HG03442 (cell line): ENCODE measurements at regions not wholly inside any gene's neighbourhood (a gene's known extent, or its start where the extent isn't known, plus 50 kb on each side); places are given as distances from the start of the nearest gene placed in this dataset.

Source experiments
- ATAC-seq: cut with Tn5 transposase; IDR thresholded peaks from one replicate; pipeline ENCODE4 v1.9.1; 2021; ENCODE audit warnings: mild to moderate bottlenecking, moderate library complexity; ENCODE audit not compliant: unreplicated experiment

DNA sequence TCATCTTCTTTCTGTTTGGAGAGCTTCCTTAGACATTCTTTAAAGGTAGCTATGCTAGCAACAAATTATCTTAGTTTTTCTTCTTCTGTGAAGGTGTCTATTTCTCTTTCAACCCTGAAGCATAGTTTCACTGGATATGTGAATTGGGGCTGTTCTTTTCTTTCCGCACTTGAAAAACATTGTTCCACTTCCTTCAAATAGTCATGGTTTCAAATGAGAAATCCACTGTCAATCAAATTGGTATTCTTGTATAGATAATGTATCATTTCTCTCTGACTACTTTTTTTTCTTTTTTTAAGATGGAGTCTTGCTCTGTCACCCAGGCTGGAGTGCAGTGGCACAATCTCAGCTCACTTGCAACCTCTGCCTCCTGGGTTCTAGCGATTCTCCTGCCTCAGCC, 254.0 kb downstream of the ANAPC1 start:
- no peak for ATAC-seq

DNA sequence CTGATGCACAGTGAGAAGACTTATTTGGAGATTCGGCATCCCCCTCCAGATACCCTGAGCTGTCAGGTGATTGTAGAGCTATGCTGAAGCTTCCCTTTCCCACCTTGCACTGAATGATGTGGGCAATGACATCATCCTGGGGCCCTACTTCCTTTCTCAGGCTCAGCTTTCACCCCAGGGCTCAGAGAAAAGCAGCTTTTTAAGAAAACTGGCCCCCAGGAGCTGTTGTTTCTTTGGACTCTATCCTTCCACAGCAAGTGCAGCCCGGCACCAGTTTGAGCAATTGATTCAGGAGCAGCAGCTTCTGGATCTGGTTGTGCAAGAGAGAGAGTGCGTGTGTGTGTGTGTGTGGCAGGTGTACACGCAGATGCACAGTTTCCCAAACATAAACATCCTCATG, 251.3 kb downstream of the ANAPC1 start:
- no peak for ATAC-seq

DNA sequence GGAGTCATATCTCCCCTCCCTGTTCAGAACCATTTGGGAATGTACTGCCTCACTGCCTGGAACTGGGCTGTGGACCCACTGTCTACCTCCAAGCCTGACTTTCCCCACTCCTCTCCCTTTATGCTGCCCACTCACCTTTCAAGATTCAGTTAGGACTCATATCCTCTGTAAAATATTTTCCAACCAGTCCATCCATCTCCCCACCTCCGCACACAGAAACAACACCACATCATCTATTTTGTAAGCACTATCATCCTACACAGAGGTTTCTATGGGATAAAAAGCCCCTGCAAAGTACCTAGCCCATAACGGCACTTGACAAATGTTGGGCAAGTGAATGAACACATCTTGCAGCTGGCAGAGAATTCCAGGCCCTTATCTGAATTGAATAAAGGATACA, 250.8 kb downstream of the ANAPC1 start:
- ATAC-seq, result no peak

DNA sequence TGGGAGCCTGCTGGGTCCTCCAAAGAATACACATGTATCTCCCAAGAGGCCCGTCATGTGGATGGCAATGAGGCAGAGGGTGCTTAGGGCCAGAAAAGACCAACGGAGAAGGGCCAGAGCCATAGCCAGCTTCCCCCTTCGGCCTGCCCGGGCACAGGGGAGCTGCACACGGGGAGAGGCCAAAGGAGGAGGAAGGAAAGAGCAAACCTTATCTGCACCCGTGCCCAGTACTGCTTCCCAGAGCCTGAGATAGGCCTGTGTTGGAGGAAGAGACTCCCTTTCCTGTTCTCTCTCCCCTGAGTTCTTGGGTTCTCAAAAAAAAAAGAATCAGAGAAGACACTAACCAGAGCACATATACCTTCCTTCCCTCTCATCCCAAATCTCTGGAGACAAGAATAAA, 250.3 kb downstream of the ANAPC1 start:
- ATAC-seq, result no peak

DNA sequence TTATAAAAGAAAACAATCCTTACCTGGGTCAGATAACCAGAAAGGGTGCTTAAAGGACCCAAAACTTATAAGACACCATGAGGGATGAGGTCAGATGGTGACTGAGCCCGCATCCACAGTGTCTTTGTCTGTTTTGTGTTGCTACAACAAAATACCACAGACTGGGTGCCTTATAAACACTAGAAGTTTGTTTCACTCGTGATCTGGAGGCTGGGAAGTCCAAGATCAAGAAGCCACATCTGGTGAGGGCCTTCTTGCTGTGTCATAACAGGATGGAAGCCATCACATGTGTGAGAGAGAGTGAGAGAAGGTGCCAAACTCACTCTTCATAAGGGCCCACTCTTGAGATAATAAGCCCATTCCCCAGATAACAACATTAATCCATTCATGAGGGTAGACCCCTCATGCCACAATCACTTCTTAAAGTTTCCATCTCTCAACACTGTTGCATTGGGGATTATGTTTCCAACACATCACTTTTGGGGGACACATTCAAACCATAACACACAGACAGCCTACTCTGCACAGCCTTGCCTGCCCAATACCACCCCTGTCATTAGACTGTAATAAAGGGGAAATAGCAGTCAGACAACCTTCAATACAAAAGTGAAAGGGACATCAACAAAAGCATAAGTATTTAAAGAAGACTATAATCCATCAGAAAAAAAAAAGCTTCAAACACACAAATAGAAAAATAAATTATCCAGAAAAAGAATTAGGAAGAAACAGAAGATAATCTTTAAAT, 249.8 kb downstream of the ANAPC1 start:
- ATAC-seq, result no peak

DNA sequence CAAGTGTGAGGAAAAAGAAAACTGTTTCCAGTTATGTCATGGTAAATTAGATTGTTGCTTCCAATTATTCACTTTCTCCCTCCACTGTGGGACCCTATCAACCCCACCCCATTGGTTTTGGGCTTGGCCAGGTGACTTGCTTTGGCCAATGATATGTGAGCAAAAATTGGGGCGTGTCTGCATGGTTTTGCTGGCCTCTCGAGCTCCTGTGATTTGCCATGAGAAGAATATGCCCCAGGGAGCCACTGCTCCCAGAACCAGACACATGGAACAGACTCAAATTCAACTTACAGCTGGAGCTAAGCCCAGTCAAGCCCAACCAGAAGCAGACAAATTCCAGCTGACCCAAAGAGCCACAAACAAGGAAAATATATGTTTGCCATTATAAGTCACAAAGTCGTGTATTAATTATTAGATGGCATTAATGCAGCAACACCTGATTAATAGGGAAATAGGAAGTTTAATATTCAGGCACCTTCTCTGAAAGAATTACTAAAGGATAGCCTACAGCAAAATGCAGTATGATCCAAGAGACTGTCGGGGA, 248.9 kb downstream of the ANAPC1 start:
- ATAC-seq, result no peak

DNA sequence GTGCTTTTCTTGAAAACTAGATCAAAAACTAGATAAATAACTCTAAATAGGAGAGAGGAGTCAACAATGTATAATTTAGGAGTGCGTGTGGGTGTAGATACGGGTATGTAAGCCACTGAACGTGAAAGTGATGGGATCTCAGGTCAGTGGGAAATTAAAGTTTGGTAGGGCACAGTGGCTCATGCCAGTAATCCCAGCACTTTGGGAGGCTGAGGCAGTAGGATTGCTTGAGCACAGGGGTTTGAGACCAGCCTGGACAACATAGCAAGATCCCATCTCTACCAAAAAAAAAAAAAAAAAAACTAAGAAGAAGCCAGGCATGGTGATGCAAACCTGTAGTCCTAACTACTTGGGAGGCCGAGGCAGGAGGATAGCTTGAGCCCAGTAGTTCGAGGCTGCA, 247.1 kb downstream of the ANAPC1 start:
- ATAC-seq, result no peak

DNA sequence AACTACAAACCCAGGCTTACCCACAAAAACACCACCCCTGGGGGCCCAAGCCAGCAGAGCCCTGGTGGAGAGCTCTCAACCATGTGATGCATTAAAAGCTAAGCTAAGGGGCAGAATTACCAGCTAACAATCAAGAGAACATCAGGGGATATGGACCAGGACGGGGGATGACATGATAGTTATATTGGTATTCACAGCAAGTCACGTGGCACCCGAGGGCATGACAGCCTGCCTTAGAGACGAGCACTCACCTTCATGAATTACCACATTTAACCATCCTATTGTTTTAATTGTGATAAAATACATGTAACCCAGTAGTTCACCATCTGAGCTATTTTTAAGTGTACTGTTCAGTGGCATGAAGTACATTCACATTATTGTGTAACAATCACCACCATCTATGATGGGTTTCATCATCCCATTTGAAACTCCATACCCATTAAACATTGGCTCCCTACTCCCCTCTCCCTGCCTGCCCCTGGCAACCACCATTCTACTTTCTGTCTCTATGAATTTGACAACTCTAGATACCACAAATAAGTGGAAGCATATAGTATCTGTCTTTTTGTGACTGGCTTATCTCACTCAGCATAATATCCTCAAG, 245.6 kb downstream of the ANAPC1 start:
- no peak for ATAC-seq

DNA sequence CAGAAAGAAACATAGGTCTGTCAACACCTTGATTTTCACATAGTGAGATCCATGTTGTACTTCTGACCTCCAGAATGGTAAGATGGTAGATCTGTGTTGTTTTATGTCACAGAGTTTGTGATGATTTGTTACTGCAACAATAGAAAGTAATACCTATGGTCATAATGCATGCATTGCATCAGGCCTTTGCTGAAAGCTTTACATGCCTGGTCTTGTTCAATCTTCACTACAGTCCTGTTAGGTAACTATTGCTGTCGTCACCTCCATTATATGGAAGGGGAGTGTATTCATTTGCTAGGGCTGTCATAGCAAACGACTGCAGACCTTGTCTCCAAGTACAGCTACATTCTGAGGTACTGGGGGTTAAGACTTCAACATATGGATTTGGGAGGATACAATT, 243.5 kb downstream of the ANAPC1 start:
- no peak for ATAC-seq

DNA sequence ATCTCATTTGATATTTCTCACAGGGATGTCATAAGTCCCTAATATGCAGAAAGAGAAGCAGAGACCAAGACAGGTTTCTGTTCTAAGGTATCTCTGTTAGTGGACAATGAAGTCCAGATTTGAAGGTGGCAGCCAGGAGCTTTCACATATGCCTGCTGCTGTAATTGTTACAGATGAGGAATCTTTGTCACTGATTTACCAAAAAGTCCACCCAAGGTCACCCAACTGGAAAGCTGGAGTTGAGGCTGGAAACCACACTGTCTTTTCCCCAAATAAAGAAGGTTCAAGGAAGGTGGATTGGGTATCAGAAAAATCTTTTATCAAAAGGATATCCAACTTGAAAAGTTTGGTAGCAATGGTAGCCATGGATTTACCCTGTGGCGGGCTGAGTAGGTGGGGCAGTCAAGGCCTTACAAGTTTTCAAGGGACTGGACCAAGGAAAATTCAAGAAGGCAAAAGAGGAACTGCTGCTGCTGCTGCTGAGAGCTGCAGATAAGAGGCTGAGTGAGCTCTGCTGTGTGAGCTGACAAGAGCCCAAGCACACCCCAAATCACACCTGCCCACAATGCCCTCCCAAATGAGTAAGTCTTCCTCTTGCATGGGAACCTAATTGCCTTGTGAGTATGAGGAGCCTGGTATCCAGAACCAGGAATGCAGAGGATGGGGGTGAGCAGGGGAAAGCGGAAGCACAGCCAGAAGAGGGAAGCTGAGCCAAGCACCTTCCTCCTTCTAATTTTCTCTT, 241.2 kb downstream of the ANAPC1 start:
- ATAC-seq, result no peak

DNA sequence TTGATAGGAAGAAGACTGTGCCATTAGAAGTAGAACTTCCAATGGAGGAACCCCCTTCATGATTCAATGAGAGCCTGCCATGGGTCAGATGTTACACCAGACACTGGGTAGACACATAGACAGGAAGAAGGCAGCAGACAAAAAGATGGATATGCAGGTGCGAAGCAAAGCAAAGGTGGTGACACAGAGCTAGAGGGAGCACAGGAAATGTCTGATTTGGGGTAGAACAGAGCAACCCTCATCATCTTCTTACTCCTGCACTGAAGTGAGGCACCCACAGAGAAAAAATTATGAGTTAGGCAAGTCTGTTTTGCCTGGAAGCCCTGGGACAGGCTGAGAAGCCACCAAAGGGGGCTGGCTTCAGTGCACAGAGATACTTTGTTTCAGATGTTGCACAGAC, 240.2 kb downstream of the ANAPC1 start:
- ATAC-seq, result no peak

DNA sequence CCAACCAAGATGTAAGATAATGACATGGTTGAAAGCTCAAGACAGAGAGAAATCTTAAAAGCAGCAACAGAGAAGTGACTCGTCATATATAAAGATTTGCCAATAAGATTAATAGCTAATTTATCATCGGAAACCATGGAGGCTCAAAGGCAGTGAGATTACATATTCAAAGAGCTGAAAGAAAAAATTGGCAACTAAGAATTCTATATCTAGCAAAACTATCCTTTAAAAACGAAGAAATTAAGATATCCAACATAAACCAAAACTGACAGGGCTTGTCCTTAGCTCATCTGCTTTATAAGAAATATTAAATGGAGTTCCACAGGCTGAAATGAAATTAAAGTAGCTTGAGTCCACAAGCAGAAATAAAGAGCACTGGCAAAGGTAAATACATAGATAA, 236.6 kb downstream of the ANAPC1 start:
- no peak for ATAC-seq

DNA sequence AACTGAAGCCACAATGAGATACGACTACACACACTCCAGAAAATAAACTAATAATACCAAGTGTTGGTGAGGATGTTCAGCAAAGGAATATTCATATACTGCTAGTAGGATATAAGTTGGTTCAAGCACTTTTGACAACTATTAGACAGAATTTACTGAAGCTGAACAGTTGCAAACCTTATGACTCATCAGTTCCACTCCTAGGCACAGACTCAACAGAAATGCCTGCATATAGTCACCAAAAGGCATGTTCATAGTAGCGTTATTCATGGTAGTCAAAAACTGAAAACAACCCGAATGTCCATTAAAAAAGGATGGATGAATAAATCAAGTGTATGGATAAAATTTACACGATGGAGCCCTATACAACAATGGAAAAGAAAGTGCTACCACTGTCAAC, 232.0 kb downstream of the ANAPC1 start:
- no peak for ATAC-seq

DNA sequence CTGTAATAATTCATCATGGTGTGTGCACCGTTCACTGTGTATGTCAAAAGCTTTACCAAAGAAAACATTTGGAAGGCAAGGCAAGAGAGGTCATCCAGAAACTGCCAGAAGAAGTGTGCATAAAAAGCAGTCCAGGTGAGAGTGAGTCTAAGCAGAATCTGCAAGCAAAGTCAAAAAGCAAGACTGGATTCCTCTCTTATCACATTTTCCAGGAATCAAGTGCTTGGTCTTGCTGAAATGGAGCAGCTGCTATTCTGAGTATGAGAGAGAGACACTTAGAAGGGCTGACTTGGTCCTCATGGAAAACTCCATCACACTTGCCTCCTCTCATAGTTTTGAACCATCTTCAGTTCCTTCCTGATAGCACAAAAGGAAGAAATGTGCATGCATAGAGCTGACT, 231.3 kb downstream of the ANAPC1 start:
- ATAC-seq, result no peak

DNA sequence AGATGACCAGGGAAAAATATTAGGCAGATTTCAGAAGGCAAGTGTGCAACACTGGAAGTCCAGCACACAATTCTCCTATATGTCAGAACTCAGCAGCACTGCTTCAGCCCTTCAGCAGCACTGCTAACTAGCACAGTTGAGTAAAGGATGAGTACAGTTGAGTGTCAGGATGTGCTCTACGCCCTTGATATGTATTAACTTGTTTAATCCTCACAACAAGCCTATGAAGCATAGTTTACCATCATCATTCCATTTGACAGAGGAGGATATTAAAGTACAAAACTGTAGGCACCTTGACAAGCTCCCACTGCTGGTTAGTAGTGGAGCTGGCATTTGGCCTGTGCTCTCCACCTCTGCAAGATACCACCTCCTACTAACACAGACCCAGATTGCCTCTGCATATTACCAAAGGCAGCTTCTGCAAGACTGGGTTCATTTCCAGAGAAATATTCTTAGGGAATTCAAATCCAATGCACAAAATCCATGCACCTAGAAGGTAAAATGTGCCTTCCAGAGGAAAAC, 230.8 kb downstream of the ANAPC1 start:
- ATAC-seq, result no peak

DNA sequence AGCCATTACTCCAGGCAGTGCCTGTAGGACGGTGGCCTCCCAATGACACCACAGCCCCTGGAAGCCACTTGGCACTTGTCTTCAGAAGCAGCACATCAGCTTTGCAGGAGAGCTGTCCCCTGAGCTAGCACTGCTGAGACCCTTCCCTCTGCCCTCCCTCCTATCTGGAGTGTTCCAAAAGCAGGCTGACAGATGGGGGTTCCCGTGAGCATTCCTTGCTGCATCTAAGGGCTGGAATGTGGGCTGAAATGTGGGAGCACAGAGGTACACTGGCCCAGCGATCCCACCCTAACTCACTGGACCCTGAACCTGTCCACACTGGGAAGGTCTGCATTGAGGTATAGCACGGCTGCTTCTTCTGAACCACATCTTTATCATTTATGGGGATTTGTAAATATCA, 230.1 kb downstream of the ANAPC1 start:
- ATAC-seq, result no peak

DNA sequence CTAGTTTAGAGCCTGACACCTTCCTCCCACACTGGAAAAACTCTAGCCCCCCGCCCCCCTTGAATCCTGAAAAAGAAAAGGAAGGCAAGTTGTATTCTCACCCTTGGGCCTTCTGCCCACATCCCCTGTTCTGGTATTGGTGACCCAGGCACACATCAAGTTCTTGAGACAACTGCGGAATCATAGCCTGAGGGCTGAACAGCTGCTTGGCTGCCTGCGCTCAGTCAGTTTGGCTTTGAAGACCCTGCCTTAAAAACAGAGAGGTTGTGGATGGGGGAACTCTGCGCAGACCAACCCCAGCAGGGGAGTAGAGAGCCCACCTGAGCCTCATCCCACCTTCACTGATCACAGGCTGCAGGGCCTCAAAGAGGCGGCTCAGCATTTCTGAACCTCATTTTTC, 229.2 kb downstream of the ANAPC1 start:
- no peak for ATAC-seq

DNA sequence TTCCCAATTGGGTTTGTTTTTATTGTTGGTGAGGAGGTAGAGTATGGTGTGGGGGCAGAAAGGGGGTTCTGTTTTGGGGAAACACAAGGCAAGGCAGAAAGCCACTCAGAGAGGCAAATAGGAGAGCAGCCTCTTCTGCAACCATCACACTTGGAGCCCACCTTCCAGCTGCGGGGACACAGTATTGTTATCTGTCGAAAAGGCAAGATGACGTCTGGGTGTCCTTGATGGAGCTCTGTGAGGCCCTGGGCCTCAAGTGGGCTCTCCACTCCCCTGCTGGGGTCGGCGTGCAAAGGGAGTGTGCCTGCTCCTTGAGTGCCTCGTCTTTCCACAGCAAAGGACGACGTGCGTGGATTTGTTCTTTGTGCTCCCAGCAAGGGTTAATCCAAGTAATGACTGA, 227.6 kb downstream of the ANAPC1 start:
- no peak for ATAC-seq

DNA sequence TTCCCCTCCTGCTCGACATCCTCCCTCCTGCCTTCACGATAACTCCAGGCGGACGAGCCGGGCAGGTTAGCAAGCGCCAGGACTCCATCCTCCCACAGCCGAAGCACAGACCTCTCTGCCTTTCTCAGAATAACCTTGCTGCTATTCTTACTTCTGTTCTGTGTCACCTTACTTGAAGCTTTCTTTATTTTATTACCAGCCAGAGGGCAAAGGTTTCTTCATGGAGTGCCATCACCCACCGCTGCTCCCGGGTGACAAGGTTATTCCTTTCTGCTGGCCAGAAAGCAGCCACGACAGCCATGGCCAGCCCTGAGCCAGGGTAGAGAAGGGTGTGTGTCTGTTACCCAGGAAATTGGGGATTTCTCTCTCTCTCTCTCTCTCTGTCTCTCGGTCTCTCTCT, 227.1 kb downstream of the ANAPC1 start:
- ATAC-seq, result no peak

DNA sequence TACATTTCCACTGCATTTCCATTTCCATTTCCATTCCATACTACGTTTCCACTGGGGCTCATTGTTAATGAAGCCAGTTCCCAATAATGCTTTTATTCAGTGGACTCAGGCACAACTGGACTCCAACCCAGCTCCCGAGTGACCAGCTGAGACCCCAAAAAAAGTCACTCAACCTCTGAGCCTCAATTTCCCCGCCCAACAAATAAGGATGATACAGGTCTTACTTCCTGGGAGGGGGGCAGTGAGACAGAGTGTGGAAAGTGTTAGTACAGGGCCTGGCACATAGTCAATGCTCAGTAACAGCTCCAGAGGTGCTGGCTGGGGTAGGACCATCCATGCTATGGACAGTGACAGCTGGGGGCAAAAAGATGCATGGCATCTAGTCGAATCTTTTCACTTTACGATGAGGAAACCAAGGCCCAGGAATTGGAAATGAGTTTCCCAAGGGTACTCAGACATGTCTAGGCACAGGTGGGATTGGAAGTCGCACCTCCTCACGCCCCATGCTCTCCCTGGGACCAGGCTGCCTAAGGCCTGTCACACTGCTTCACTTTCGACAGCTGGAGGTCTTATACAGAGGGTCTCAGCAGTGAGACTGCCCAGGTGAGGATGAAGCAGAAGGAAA, 226.5 kb downstream of the ANAPC1 start:
- no peak for ATAC-seq
